ENCODE measurements at regions not wholly inside any gene's neighbourhood (a gene's known extent, or its start where the extent isn't known, plus 50 kb on each side); places are given as distances from the start of the nearest gene placed in this dataset.

- no peak for DNase-seq (ENCODE audit: low read depth)
- TF ChIP-seq CTCF (conservative IDR thresholded peaks at IDR 0.05; ENCODE audit: low read depth, low read length): no peak
Observed at GRCh38 chr2:219810895-219811294, 183.5 kb downstream of the SLC4A3 start.

GRCh38 chr2:219812672-219813071 lies 185.2 kb downstream of the SLC4A3 start:
- TF ChIP-seq CTCF (conservative IDR thresholded peaks at IDR 0.05; ENCODE audit: low read depth, low read length): no peak
- no peak for DNase-seq (ENCODE audit: low read depth)
- no peak overlapping the region for H3K4me3 ChIP-seq (ENCODE audit: low read length)

More at GRCh38 chr2:219810895-219811294, 183.5 kb downstream of the SLC4A3 start:
- H3K4me3 ChIP-seq (ENCODE audit: low read length): no peak overlapping the region

GRCh38 chr2:219820767-219821166 lies 193.3 kb downstream of the SLC4A3 start:
- TF ChIP-seq CTCF (conservative IDR thresholded peaks at IDR 0.05; ENCODE audit: low read depth, low read length): no peak
- no peak for DNase-seq (ENCODE audit: low read depth)
- H3K4me3 ChIP-seq (ENCODE audit: low read length): no peak overlapping the region

- H3K4me3 ChIP-seq (ENCODE audit: low read length): no peak overlapping the region
- no peak for DNase-seq (ENCODE audit: low read depth)
- no peak for TF ChIP-seq CTCF (conservative IDR thresholded peaks at IDR 0.05; ENCODE audit: low read depth, low read length)
Observed at GRCh38 chr2:219823574-219823973, 196.1 kb downstream of the SLC4A3 start.

- no peak for TF ChIP-seq CTCF (conservative IDR thresholded peaks at IDR 0.05; ENCODE audit: low read depth, low read length)
Observed at GRCh38 chr2:219824996-219825395, 197.6 kb downstream of the SLC4A3 start.

GRCh38 chr2:219828127-219828526 lies 200.7 kb downstream of the SLC4A3 start:
- TF ChIP-seq CTCF (conservative IDR thresholded peaks at IDR 0.05; ENCODE audit: low read depth, low read length): no peak
- DNase-seq (ENCODE audit: low read depth): no peak
- no peak overlapping the region for H3K4me3 ChIP-seq (ENCODE audit: low read length)

More at GRCh38 chr2:219824996-219825395, 197.6 kb downstream of the SLC4A3 start:
- DNase-seq (ENCODE audit: low read depth): no peak
- no peak overlapping the region for H3K4me3 ChIP-seq (ENCODE audit: low read length)

GRCh38 chr2:219829667-219830352 lies 202.4 kb downstream of the SLC4A3 start:
- no peak for TF ChIP-seq CTCF (conservative IDR thresholded peaks at IDR 0.05; ENCODE audit: low read depth, low read length)
- DNase-seq (ENCODE audit: low read depth): no peak

More at GRCh38 chr2:219829667-219830352, 202.4 kb downstream of the SLC4A3 start:
- H3K4me3 ChIP-seq (ENCODE audit: low read length): no peak overlapping the region
